Heart right ventricle (tissue), 16 donors: ENCODE measurements at regions not wholly inside any gene's neighbourhood (a gene's known extent, or its start where the extent isn't known, plus 50 kb on each side); places are given as distances from the start of the nearest gene placed in this dataset.

Source experiments
- ATAC-seq, 8 donors: fragments of 200-7000 bp; cut with Tn5 transposase; one replicate each; pipeline ENCODE4 v1.9.1; 2020; ENCODE audit warnings: mild to moderate bottlenecking in 8 of 8, moderate library complexity in 8 of 8, moderate number of reproducible peaks in 1 of 8
- DNase-seq, 2 donors: peaks; one replicate each; pipeline ENCODE4 v3.0.0-alpha.2; 2020
- H3K27ac ChIP-seq, 10 donors: fragments of 200-600 bp; sonication (generic) in 2 of 10; one replicate each; pipeline versions ENCODE4 v1.5.0 to v1.8.0; 2020 to 2022; ENCODE audit warnings: mild to moderate bottlenecking in 3 of 10
- H3K27me3 ChIP-seq, 7 donors: fragments of 200-600 bp; one replicate each; pipeline ENCODE4 v1.8.0; 2021 to 2022; ENCODE audit warnings: mild to moderate bottlenecking in 2 of 7
- H3K36me3 ChIP-seq, 9 donors: fragments of 200-600 bp; sonication (generic) in 1 of 9; one replicate each; pipeline versions ENCODE4 v1.5.0 to v1.8.0; 2020 to 2022; ENCODE audit warnings: mild to moderate bottlenecking in 2 of 9
- H3K4me1 ChIP-seq, 9 donors: fragments of 200-600 bp; sonication (generic) in 1 of 9; one replicate each; pipeline versions ENCODE4 v1.5.0 to v1.8.0; 2020 to 2022; ENCODE audit warnings: mild to moderate bottlenecking in 4 of 9
- H3K4me3 ChIP-seq, 10 donors: fragments of 200-600 bp; sonication (generic) in 2 of 10; one replicate each; pipeline versions ENCODE4 v1.5.0 to v1.8.0; 2020 to 2022; ENCODE audit warnings: mild to moderate bottlenecking in 7 of 10, moderate library complexity in 2 of 10
- H3K9me3 ChIP-seq, 11 donors: fragments of 200-600 bp in 10 of 11; sonication (generic) in 2 of 11; one replicate each; pipeline versions ENCODE4 v1.5.0 to v1.8.0; 2013 to 2022; ENCODE audit warnings: mild to moderate bottlenecking in 2 of 11, control low read depth in 1 of 11, moderate library complexity in 1 of 11
- WGBS, 2 donors: extraction: QIAGEN DNeasy Blood & Tissue Kit; methylation state at CpG; one replicate each; pipeline ENCODE4 v1.1.7; 2013; ENCODE audit warnings: inconsistent platforms in 1 of 2; 5-methylcytosine and 5-hydroxymethylcytosine counted together
- intact Hi-C, 10 donors: fragments of 100-400 bp; cut with DNase I; formaldehyde crosslinking; loops; one replicate each; pipeline versions ENCODE4 v1.11.1 to v1.14.2; 2022
- TF ChIP-seq, protein P1 (sequence below), 9 donors: fragments of 200-600 bp; sonication (generic) in 2 of 9; IDR thresholded peaks; one replicate each; pipeline versions ENCODE4 v1.5.0 to v1.8.0; 2021 to 2022; ENCODE audit warnings: antibody characterized with exemption in 9 of 9, mild to moderate bottlenecking in 5 of 9, moderate library complexity in 1 of 9
- donor health status: Arrhythmogenic right ventricular cardiomyopathy.
- donor health status: ischemic (EF 13 %, LVEDD 7.1; RV severe dilation, severe dysfunction).
- donor health status: healthy with polysubstance abuse.
- donor health status: DM: no; HTN: yes; CAD: no.
- donor health status: DM: no; HTN: no; CAD: no.
- donor health status: ischemic (EF 25% LVEDD 6.9; RV normal size, moderate dysfunction).
- donor health status: ischemic (EF 25% LVEDD 5.7; RV mildly dilated, moderate dysfunction).
- donor health status: healthy.
- donor health status: DM: yes; HTN: yes; CAD: no.
- donor health status: Ischemic cardiomyopathy.
- donor health status: ischemic (EF 35%, LVEDD 5.7; RV mildly dilated, moderate dysfunction).
- donor health status: nonischemic (EF 11% LVEDD 7.7; RV severe dilation, severe dysfunction).
- donor health status: DM: yes; HTN: yes; CAD: no.
- donor health status: PGD.
- donor health status: ischemic (EF 29% LVEDD 5.4; RV normal size, mild dysfunction).
- donor health status: nonischemic (EF 23%, LVEDD 6.1; RV moderate dilation, normal function).

- peaks cover 0 to 18% (median 6%) of the 10 kb centered on the region in 7 donors for H3K27me3 ChIP-seq
- ATAC-seq = no peak
- H3K27ac ChIP-seq = no peak overlapping the region
- H3K4me1 ChIP-seq = no peaks in the 10 kb centered on the region
- peaks cover 0 to 21% (median 8%) of the 10 kb centered on the region in 11 donors for H3K9me3 ChIP-seq
- intact Hi-C loops = no loop called here
- no peaks in the 10 kb centered on the region for H3K36me3 ChIP-seq
- DNase-seq = no peak
- TF ChIP-seq, protein P1, sequence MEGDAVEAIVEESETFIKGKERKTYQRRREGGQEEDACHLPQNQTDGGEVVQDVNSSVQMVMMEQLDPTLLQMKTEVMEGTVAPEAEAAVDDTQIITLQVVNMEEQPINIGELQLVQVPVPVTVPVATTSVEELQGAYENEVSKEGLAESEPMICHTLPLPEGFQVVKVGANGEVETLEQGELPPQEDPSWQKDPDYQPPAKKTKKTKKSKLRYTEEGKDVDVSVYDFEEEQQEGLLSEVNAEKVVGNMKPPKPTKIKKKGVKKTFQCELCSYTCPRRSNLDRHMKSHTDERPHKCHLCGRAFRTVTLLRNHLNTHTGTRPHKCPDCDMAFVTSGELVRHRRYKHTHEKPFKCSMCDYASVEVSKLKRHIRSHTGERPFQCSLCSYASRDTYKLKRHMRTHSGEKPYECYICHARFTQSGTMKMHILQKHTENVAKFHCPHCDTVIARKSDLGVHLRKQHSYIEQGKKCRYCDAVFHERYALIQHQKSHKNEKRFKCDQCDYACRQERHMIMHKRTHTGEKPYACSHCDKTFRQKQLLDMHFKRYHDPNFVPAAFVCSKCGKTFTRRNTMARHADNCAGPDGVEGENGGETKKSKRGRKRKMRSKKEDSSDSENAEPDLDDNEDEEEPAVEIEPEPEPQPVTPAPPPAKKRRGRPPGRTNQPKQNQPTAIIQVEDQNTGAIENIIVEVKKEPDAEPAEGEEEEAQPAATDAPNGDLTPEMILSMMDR (IDR thresholded peaks at IDR 0.05) = no peak
- WGBS, 2 donors = 62 to 64% methylated on average over 4 of the region's 4 CpGs
- H3K4me3 ChIP-seq = no peak overlapping the region
Observed at GRCh38 chr14:98798099-98798498, 473.9 kb downstream of the BCL11B start.

DNA sequence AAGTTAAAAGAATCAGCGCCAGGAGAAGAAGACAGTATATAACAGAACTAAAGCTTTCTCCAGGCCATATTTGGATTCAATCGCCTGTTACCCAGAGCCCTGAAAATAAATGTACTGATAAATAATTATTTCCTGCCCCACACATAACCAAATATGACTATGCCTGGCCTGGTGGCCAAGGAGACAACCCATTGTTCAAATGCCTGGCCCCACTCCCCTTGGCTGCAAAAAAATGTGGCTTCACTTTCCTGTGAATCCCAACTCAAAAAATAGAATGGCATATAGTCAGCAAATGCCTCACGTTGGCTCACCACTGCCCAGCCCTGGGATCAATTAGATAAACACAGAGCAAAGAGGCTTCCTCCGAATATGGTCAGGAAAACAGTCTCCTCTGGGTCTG is 472.1 kb downstream of the BCL11B start:
- Histone ChIP-seq H3K9me3 (peaks cover 0 to 8% (median 2%) of the 10 kb centered on the region in 11 donors), H3K4me1 (no peaks in the 10 kb centered on the region), H3K27me3 (peaks cover 0 to 25% (median 9%) of the 10 kb centered on the region in 7 donors), H3K4me3 (no peak overlapping the region), H3K27ac (no peak overlapping the region), H3K36me3 (no peaks in the 10 kb centered on the region)
- intact Hi-C loops = no loop called here
- TF ChIP-seq, protein P1 (IDR thresholded peaks at IDR 0.05) = no peak
- no peak for ATAC-seq
- WGBS, 2 donors = 57 to 58% methylated on average over 4 of the region's 4 CpGs
- no peak for DNase-seq

DNA sequence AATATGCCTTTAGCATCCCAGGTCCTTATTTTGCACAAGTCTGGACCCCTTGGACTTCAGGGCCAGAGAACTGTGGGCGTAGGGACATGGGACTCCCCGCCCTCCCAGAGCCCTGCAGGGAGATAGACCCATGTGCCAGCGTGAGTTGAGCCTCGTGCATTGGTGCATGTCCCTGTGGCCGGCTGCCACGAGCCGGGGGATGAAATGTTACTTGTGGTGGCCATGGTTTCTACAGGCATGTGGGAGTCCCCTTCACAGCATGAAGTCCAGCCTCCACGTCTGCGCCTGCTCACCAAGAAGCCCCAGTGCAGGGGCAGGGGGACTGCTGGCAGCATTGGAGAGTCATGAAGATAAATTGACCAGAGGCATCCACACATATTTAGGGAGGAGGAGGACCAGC is 470.0 kb downstream of the BCL11B start:
- H3K4me3 ChIP-seq = no peak overlapping the region
- TF ChIP-seq, protein P1 (IDR thresholded peaks at IDR 0.05) = no peak
- H3K27ac ChIP-seq = no peak overlapping the region
- DNase-seq (no peak), ATAC-seq (no peak)
- peaks cover 0 to 25% (median 9%) of the 10 kb centered on the region in 7 donors for H3K27me3 ChIP-seq
- no peaks in the 10 kb centered on the region for H3K4me1 ChIP-seq
- H3K36me3 ChIP-seq = no peaks in the 10 kb centered on the region
- H3K9me3 ChIP-seq = peaks cover 0 to 4% (median 0%) of the 10 kb centered on the region in 11 donors
- 70 to 73% methylated on average over 9 of the region's 9 CpGs for WGBS, 2 donors
- intact Hi-C loops = no loop called here

GRCh38 chr14:98803196-98803595 is 468.8 kb downstream of the BCL11B start:
- no peak for ATAC-seq
- DNase-seq = no peak
- intact Hi-C loops = no loop called here
- TF ChIP-seq, protein P1 (IDR thresholded peaks at IDR 0.05) = no peak
- H3K27ac ChIP-seq = no peak overlapping the region
- WGBS, 2 donors = 41 to 45% methylated on average over 5 of the region's 5 CpGs
- H3K4me3 ChIP-seq = no peak overlapping the region
- peaks cover 0 to 25% (median 9%) of the 10 kb centered on the region in 7 donors for H3K27me3 ChIP-seq
- H3K4me1 ChIP-seq = no peaks in the 10 kb centered on the region
- no peaks in the 10 kb centered on the region for H3K36me3 ChIP-seq
- peaks cover 0 to 4% (median 0%) of the 10 kb centered on the region in 11 donors for H3K9me3 ChIP-seq
